Large intestine (tissue), 3 donors: ENCODE measurements at regions not wholly inside any gene's neighbourhood (a gene's known extent, or its start where the extent isn't known, plus 50 kb on each side); places are given as distances from the start of the nearest gene placed in this dataset.

Experiments
- DNase-seq, 2 donors: peaks; one replicate each; pipeline versions ENCODE4 v3.0.0 to v3.0.0-alpha.2; 2013
- H3K27ac ChIP-seq: one replicate; pipeline ENCODE4 v1.5.1; 2013; ENCODE audit warnings: low read length
- H3K27me3 ChIP-seq: 2 replicates; pipeline ENCODE4 v1.6.1; 2013; ENCODE audit warnings: low read length; ENCODE audit not compliant: control insufficient read depth, insufficient read depth
- H3K36me3 ChIP-seq: 2 replicates; pipeline ENCODE4 v1.6.1; 2013; ENCODE audit warnings: low read length; ENCODE audit not compliant: control insufficient read depth, insufficient read depth
- H3K4me1 ChIP-seq: one replicate; pipeline ENCODE4 v1.6.1; 2013; ENCODE audit warnings: low read length; ENCODE audit not compliant: control insufficient read depth, insufficient read depth
- H3K4me3 ChIP-seq: one replicate; pipeline ENCODE4 v1.5.1; 2013; ENCODE audit warnings: low read length
- H3K9me3 ChIP-seq: one replicate; pipeline ENCODE4 v1.6.1; 2013; ENCODE audit warnings: mild to moderate bottlenecking, low read depth, low read length, moderate library complexity; ENCODE audit not compliant: control insufficient read depth
- WGBS: methylation state at CpG from one replicate; pipeline ENCODE4 v1.1.5; 2013; ENCODE audit warnings: low lambda C conversion rate; ENCODE audit not compliant: insufficient coverage; 5-methylcytosine and 5-hydroxymethylcytosine counted together

GRCh38 chr20:60961551-60961950 is 290.5 kb upstream of the CDH4 start:
- no peak for DNase-seq
- no peaks in the 10 kb centered on the region for H3K9me3 ChIP-seq
- no CpG with 5 or more reads among the region's 7 CpGs for WGBS
- H3K27ac ChIP-seq = no peak overlapping the region
- no peaks in the 10 kb centered on the region for H3K27me3 ChIP-seq
- H3K4me3 ChIP-seq = no peak overlapping the region
- no peaks in the 10 kb centered on the region for H3K4me1 ChIP-seq
- no peaks in the 10 kb centered on the region for H3K36me3 ChIP-seq

GRCh38 chr20:60962367-60963045 is 289.6 kb upstream of the CDH4 start:
- Histone ChIP-seq H3K36me3 (no peaks in the 10 kb centered on the region), H3K4me3 (no peak overlapping the region), H3K4me1 (no peaks in the 10 kb centered on the region), H3K9me3 (no peaks in the 10 kb centered on the region), H3K27me3 (no peaks in the 10 kb centered on the region), H3K27ac (no peak overlapping the region)
- DNase-seq = no peak
- 71% methylated on average over 1 of the region's 6 CpGs for WGBS

- H3K4me3 ChIP-seq = no peak overlapping the region
- H3K27me3 ChIP-seq = no peaks in the 10 kb centered on the region
- no CpG with 5 or more reads among the region's 3 CpGs for WGBS
These were observed 288.9 kb upstream of the CDH4 start for GRCh38 chr20:60963146-60963545.

GRCh38 chr20:60964911-60965310 is 287.1 kb upstream of the CDH4 start:
- no CpG with 5 or more reads among the region's 4 CpGs for WGBS
- H3K36me3 ChIP-seq = no peaks in the 10 kb centered on the region
- H3K4me1 ChIP-seq = no peaks in the 10 kb centered on the region
- H3K9me3 ChIP-seq = no peaks in the 10 kb centered on the region
- no peak for DNase-seq
- H3K4me3 ChIP-seq = no peak overlapping the region
- no peaks in the 10 kb centered on the region for H3K27me3 ChIP-seq
- no peak overlapping the region for H3K27ac ChIP-seq

More at GRCh38 chr20:60963146-60963545, 288.9 kb upstream of the CDH4 start:
- no peak for DNase-seq
- H3K4me1 ChIP-seq = no peaks in the 10 kb centered on the region
- H3K36me3 ChIP-seq = no peaks in the 10 kb centered on the region
- H3K9me3 ChIP-seq = no peaks in the 10 kb centered on the region
- no peak overlapping the region for H3K27ac ChIP-seq

GRCh38 chr20:60966031-60966430 is 286.0 kb upstream of the CDH4 start:
- Histone ChIP-seq H3K36me3 (no peaks in the 10 kb centered on the region), H3K27ac (no peak overlapping the region), H3K4me1 (no peaks in the 10 kb centered on the region), H3K27me3 (no peaks in the 10 kb centered on the region), H3K9me3 (no peaks in the 10 kb centered on the region), H3K4me3 (no peak overlapping the region)
- WGBS = 50% methylated on average over 2 of the region's 9 CpGs
- no peak for DNase-seq

- no peak for DNase-seq
- Histone ChIP-seq H3K4me1 (no peaks in the 10 kb centered on the region), H3K4me3 (no peak overlapping the region), H3K27me3 (no peaks in the 10 kb centered on the region), H3K9me3 (no peaks in the 10 kb centered on the region), H3K36me3 (no peaks in the 10 kb centered on the region), H3K27ac (no peak overlapping the region)
- WGBS = no CpG with 5 or more reads among the region's 19 CpGs
These were observed 285.3 kb upstream of the CDH4 start for GRCh38 chr20:60966766-60967165.

- Histone ChIP-seq H3K4me1 (no peaks in the 10 kb centered on the region), H3K27me3 (no peaks in the 10 kb centered on the region), H3K27ac (no peak overlapping the region), H3K9me3 (no peaks in the 10 kb centered on the region), H3K4me3 (no peak overlapping the region), H3K36me3 (no peaks in the 10 kb centered on the region)
- WGBS = 90% methylated on average over 2 of the region's 56 CpGs
- DNase-seq = no peak
These were observed 284.4 kb upstream of the CDH4 start for GRCh38 chr20:60967431-60968316.

- H3K4me1 ChIP-seq = no peaks in the 10 kb centered on the region
- no peak overlapping the region for H3K4me3 ChIP-seq
- H3K9me3 ChIP-seq = no peaks in the 10 kb centered on the region
- WGBS = no CpG with 5 or more reads among the region's 7 CpGs
- no peak for DNase-seq
- H3K27ac ChIP-seq = no peak overlapping the region
- no peaks in the 10 kb centered on the region for H3K36me3 ChIP-seq
- no peaks in the 10 kb centered on the region for H3K27me3 ChIP-seq
These were observed 283.0 kb upstream of the CDH4 start for GRCh38 chr20:60968853-60969720.

GRCh38 chr20:60970601-60971000 is 281.5 kb upstream of the CDH4 start:
- no peak overlapping the region for H3K4me3 ChIP-seq
- DNase-seq = no peak
- H3K27ac ChIP-seq = no peak overlapping the region
- no peaks in the 10 kb centered on the region for H3K36me3 ChIP-seq
- no peaks in the 10 kb centered on the region for H3K27me3 ChIP-seq
- H3K4me1 ChIP-seq = no peaks in the 10 kb centered on the region
- H3K9me3 ChIP-seq = no peaks in the 10 kb centered on the region
- WGBS = no CpG with 5 or more reads among the region's 8 CpGs

GRCh38 chr20:60974022-60974421 is 278.0 kb upstream of the CDH4 start:
- H3K9me3 ChIP-seq = no peaks in the 10 kb centered on the region
- 100% methylated on average over 1 of the region's 10 CpGs for WGBS
- no peak overlapping the region for H3K27ac ChIP-seq
- no peaks in the 10 kb centered on the region for H3K27me3 ChIP-seq
- no peaks in the 10 kb centered on the region for H3K4me1 ChIP-seq
- H3K4me3 ChIP-seq = no peak overlapping the region
- H3K36me3 ChIP-seq = no peaks in the 10 kb centered on the region
- DNase-seq = no peak
